ENCODE measurements at regions not wholly inside any gene's neighbourhood (a gene's known extent, or its start where the extent isn't known, plus 50 kb on each side); places are given as distances from the start of the nearest gene placed in this dataset.

GRCh38 chr5:42235241-42235640, 188.0 kb upstream of the GHR start:
- Histone ChIP-seq H3K4me3 (no peak overlapping the region), H3K27me3 (no peaks in the 10 kb centered on the region), H3K9me3 (no peaks in the 10 kb centered on the region), H3K4me1 (no peaks in the 10 kb centered on the region), H3K36me3 (no peaks in the 10 kb centered on the region), H3K27ac (no peak overlapping the region)
- intact Hi-C loops (cut with DNase I; ENCODE audit: low total_unique reads), result no loop called here
- DNase-seq, result no peak
- TF ChIP-seq POLR2A (IDR thresholded peaks at IDR 0.05), result no peak
- TF ChIP-seq CTCF (IDR thresholded peaks at IDR 0.05), result no peak

GRCh38 chr5:42235837-42236236, 187.4 kb upstream of the GHR start:
- Histone ChIP-seq H3K27me3 (no peaks in the 10 kb centered on the region), H3K4me3 (no peak overlapping the region), H3K4me1 (no peaks in the 10 kb centered on the region), H3K36me3 (no peaks in the 10 kb centered on the region), H3K9me3 (no peaks in the 10 kb centered on the region), H3K27ac (no peak overlapping the region)
- no peak for DNase-seq
- intact Hi-C loops (cut with DNase I; ENCODE audit: low total_unique reads), result no loop called here
- no peak for TF ChIP-seq CTCF (IDR thresholded peaks at IDR 0.05)
- no peak for TF ChIP-seq POLR2A (IDR thresholded peaks at IDR 0.05)

GRCh38 chr5:42241636-42242035, 181.6 kb upstream of the GHR start:
- Histone ChIP-seq H3K4me3 (no peak overlapping the region), H3K36me3 (no peaks in the 10 kb centered on the region), H3K27ac (no peak overlapping the region), H3K9me3 (no peaks in the 10 kb centered on the region), H3K4me1 (no peaks in the 10 kb centered on the region), H3K27me3 (no peaks in the 10 kb centered on the region)
- no peak for DNase-seq
- intact Hi-C loops (cut with DNase I; ENCODE audit: low total_unique reads), result no loop called here
- TF ChIP-seq POLR2A (IDR thresholded peaks at IDR 0.05), result no peak
- no peak for TF ChIP-seq CTCF (IDR thresholded peaks at IDR 0.05)

GRCh38 chr5:42242210-42242609, 181.0 kb upstream of the GHR start:
- Histone ChIP-seq H3K36me3 (no peaks in the 10 kb centered on the region), H3K27ac (no peak overlapping the region), H3K27me3 (no peaks in the 10 kb centered on the region), H3K4me3 (no peak overlapping the region), H3K9me3 (no peaks in the 10 kb centered on the region), H3K4me1 (no peaks in the 10 kb centered on the region)
- DNase-seq, result no peak
- no peak for TF ChIP-seq CTCF (IDR thresholded peaks at IDR 0.05)
- no peak for TF ChIP-seq POLR2A (IDR thresholded peaks at IDR 0.05)
- intact Hi-C loops (cut with DNase I; ENCODE audit: low total_unique reads), result no loop called here

- Histone ChIP-seq H3K4me1 (no peaks in the 10 kb centered on the region), H3K27ac (no peak overlapping the region), H3K36me3 (no peaks in the 10 kb centered on the region), H3K9me3 (no peaks in the 10 kb centered on the region), H3K27me3 (no peaks in the 10 kb centered on the region), H3K4me3 (no peak overlapping the region)
- DNase-seq, result no peak
- intact Hi-C loops (cut with DNase I; ENCODE audit: low total_unique reads), result no loop called here
- TF ChIP-seq CTCF (IDR thresholded peaks at IDR 0.05) (no peak), POLR2A (IDR thresholded peaks at IDR 0.05) (no peak)
Observed at GRCh38 chr5:42242881-42243485, 180.3 kb upstream of the GHR start.

All from uterus (tissue), 3 donors.